ENCODE measurements at regions not wholly inside any gene's neighbourhood (a gene's known extent, or its start where the extent isn't known, plus 50 kb on each side); places are given as distances from the start of the nearest gene placed in this dataset.

DNA sequence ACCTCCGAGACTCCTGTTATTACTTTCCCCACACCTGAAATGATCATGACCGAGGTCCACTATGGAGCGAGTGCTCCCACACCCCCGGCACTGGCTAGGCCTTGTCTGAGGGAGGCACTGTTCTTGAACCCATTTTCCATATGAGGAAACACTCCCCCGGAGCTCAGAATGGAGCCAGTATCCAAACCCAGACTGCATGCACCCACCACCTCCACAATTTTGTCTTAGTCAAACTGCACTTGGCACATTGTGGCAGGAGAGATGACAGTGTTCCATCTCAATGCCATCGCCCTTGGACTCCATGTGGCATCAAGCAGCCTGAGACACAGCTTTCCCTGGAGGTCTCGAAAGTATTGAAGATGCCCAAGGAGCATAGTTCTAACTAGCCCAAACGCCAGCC lies 154.1 kb downstream of the NUP210 start:
- TF ChIP-seq SPI1 (IDR thresholded peaks at IDR 0.05; ENCODE audit: low read depth, low read length) = no peak
- TF ChIP-seq PAX5 (IDR thresholded peaks at IDR 0.05; ENCODE audit: insufficient read depth, low read length, severe bottlenecking) = no peak
- no peak for TF ChIP-seq POLR2A (IDR thresholded peaks at IDR 0.05; ENCODE audit: low read depth, low read length)
- TF ChIP-seq POLR2AphosphoS5 (IDR thresholded peaks at IDR 0.05; ENCODE audit: low read depth, low read length) = no peak
- TF ChIP-seq POU2F2 (IDR thresholded peaks at IDR 0.05; ENCODE audit: low read depth, low read length) = no peak
- no peak for TF ChIP-seq TAF1 (IDR thresholded peaks at IDR 0.05; ENCODE audit: low read depth, low read length)
- no peak for FAIRE-seq

DNA sequence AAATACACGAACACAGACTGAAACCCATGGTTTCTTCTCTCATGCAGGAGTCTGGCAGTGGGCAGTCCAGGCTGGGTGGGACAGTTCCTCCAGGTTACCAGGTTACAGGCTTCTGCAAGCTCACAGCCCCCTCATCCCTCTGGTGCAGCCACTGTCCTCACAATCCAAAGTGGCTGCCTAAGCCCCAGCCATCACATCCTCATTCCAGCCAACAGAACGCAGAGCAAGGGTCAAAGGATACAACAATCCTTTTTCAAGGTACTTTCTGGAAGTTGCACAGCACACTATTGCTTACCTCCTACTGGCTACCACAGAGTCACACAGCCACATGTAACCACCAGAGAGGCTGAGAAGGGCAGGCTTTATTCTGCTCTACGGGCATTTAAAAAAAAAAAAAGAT lies 154.6 kb downstream of the NUP210 start:
- no peak for TF ChIP-seq SPI1 (IDR thresholded peaks at IDR 0.05; ENCODE audit: low read depth, low read length)
- FAIRE-seq (no peak), DNase-seq (ENCODE audit: insufficient read length, low spot score) (no peak)

More for the DNA sequence above, 154.1 kb downstream of the NUP210 start:
- DNase-seq (ENCODE audit: insufficient read length, low spot score) = no peak

- no peak for FAIRE-seq
- no peak for DNase-seq (ENCODE audit: insufficient read length, low spot score)
- TF ChIP-seq PAX5 (IDR thresholded peaks at IDR 0.05; ENCODE audit: insufficient read depth, low read length, severe bottlenecking) (no peak), SPI1 (IDR thresholded peaks at IDR 0.05; ENCODE audit: low read depth, low read length) (no peak), POLR2A (IDR thresholded peaks at IDR 0.05; ENCODE audit: low read depth, low read length) (no peak), TAF1 (IDR thresholded peaks at IDR 0.05; ENCODE audit: low read depth, low read length) (no peak), POU2F2 (IDR thresholded peaks at IDR 0.05; ENCODE audit: low read depth, low read length) (no peak), POLR2AphosphoS5 (IDR thresholded peaks at IDR 0.05; ENCODE audit: low read depth, low read length) (no peak)
These were observed 155.1 kb downstream of the NUP210 start for GRCh38 chr3:13265016-13265415.

GRCh38 chr3:13264468-13264795 lies 155.7 kb downstream of the NUP210 start:
- TF ChIP-seq TAF1 (IDR thresholded peaks at IDR 0.05; ENCODE audit: low read depth, low read length) (no peak), PAX5 (IDR thresholded peaks at IDR 0.05; ENCODE audit: insufficient read depth, low read length, severe bottlenecking) (no peak), POLR2A (IDR thresholded peaks at IDR 0.05; ENCODE audit: low read depth, low read length) (no peak), POLR2AphosphoS5 (IDR thresholded peaks at IDR 0.05; ENCODE audit: low read depth, low read length) (no peak), SPI1 (IDR thresholded peaks at IDR 0.05; ENCODE audit: low read depth, low read length) (no peak), POU2F2 (IDR thresholded peaks at IDR 0.05; ENCODE audit: low read depth, low read length) (no peak)
- FAIRE-seq (no peak), DNase-seq (ENCODE audit: insufficient read length, low spot score) (no peak)

- no peak for TF ChIP-seq POLR2A (IDR thresholded peaks at IDR 0.05; ENCODE audit: low read depth, low read length)
- no peak for TF ChIP-seq SPI1 (IDR thresholded peaks at IDR 0.05; ENCODE audit: low read depth, low read length)
- no peak for TF ChIP-seq PAX5 (IDR thresholded peaks at IDR 0.05; ENCODE audit: insufficient read depth, low read length, severe bottlenecking)
- no peak for TF ChIP-seq POLR2AphosphoS5 (IDR thresholded peaks at IDR 0.05; ENCODE audit: low read depth, low read length)
- TF ChIP-seq TAF1 (IDR thresholded peaks at IDR 0.05; ENCODE audit: low read depth, low read length) = no peak
- TF ChIP-seq POU2F2 (IDR thresholded peaks at IDR 0.05; ENCODE audit: low read depth, low read length) = no peak
- FAIRE-seq (no peak), DNase-seq (ENCODE audit: insufficient read length, low spot score) (no peak)
These were observed 156.2 kb downstream of the NUP210 start for GRCh38 chr3:13263770-13264467.

- TF ChIP-seq SPI1 (IDR thresholded peaks at IDR 0.05; ENCODE audit: low read depth, low read length) (no peak), PAX5 (IDR thresholded peaks at IDR 0.05; ENCODE audit: insufficient read depth, low read length, severe bottlenecking) (no peak), POU2F2 (IDR thresholded peaks at IDR 0.05; ENCODE audit: low read depth, low read length) (no peak), POLR2A (IDR thresholded peaks at IDR 0.05; ENCODE audit: low read depth, low read length) (no peak), TAF1 (IDR thresholded peaks at IDR 0.05; ENCODE audit: low read depth, low read length) (no peak), POLR2AphosphoS5 (IDR thresholded peaks at IDR 0.05; ENCODE audit: low read depth, low read length) (no peak)
- no peak for DNase-seq (ENCODE audit: insufficient read length, low spot score)
- peak; percentile 71 for FAIRE-seq
These were observed 157.5 kb downstream of the NUP210 start for GRCh38 chr3:13262493-13263211.

- DNase-seq (ENCODE audit: insufficient read length, low spot score) (no peak), FAIRE-seq (no peak)
- TF ChIP-seq SPI1 (IDR thresholded peaks at IDR 0.05; ENCODE audit: low read depth, low read length) (no peak), TAF1 (IDR thresholded peaks at IDR 0.05; ENCODE audit: low read depth, low read length) (no peak), POU2F2 (IDR thresholded peaks at IDR 0.05; ENCODE audit: low read depth, low read length) (no peak), POLR2AphosphoS5 (IDR thresholded peaks at IDR 0.05; ENCODE audit: low read depth, low read length) (no peak), POLR2A (IDR thresholded peaks at IDR 0.05; ENCODE audit: low read depth, low read length) (no peak), PAX5 (IDR thresholded peaks at IDR 0.05; ENCODE audit: insufficient read depth, low read length, severe bottlenecking) (no peak)
These were observed 158.2 kb downstream of the NUP210 start for GRCh38 chr3:13261892-13262291.

DNA sequence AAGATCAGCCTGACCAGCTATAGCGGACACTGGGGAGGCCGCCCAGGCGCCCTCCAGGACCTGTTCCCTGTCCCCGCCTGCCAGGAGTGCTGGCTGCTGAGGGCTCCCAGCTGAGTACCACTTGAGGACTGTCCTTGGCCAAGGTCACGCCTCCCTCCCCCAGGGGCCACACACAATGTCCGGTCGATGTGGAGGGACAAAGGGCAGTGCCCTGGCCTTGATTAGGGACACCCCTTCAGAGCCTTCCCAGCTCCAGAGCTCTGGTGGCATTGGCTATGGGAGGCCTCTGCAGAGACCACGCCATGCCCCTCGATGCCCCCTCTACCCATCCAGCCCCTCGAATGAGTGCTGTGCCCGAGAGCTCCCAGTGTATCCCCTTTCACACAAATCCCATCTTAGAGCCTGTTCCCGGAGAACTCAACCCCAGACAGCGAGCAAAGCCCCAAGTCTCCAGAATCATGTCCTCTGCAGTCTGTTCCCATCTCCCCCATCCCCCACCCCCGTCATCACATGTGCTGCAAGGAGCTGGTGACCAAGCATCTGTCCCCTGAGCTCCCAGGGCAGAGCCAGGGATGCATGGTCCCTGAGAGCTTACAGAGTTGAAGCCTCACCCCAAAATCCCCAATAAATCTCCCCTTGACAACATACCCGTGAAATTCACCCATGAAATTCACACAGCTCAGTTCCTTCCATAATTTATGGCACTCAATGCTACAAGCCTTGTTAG lies 158.9 kb downstream of the NUP210 start:
- no peak for TF ChIP-seq POU2F2 (IDR thresholded peaks at IDR 0.05; ENCODE audit: low read depth, low read length)
- TF ChIP-seq TAF1 (IDR thresholded peaks at IDR 0.05; ENCODE audit: low read depth, low read length) = no peak
- TF ChIP-seq PAX5 (IDR thresholded peaks at IDR 0.05; ENCODE audit: insufficient read depth, low read length, severe bottlenecking) = no peak
- no peak for TF ChIP-seq POLR2AphosphoS5 (IDR thresholded peaks at IDR 0.05; ENCODE audit: low read depth, low read length)
- TF ChIP-seq POLR2A (IDR thresholded peaks at IDR 0.05; ENCODE audit: low read depth, low read length) = no peak
- no peak for TF ChIP-seq SPI1 (IDR thresholded peaks at IDR 0.05; ENCODE audit: low read depth, low read length)
- DNase-seq (ENCODE audit: insufficient read length, low spot score) = no peak
- no peak for FAIRE-seq
